Endothelial cell of umbilical vein (primary cell): ENCODE measurements at regions not wholly inside any gene's neighbourhood (a gene's known extent, or its start where the extent isn't known, plus 50 kb on each side); places are given as distances from the start of the nearest gene placed in this dataset.

Experiments used
- BruUV-seq: library from RNA; stranded (reverse); fragments of 400-500 nt; replicated peaks from 2 replicates; lab custom pipeline; 2021; lab: Mats Ljungman, UMichigan
- CTCF ChIA-PET: fragments of 300-600, 350-600 bp; sonication (Branson Sonifier 250); formaldehyde crosslinking; loops from one replicate; lab custom pipeline; 2021; ENCODE audit warnings: antibody characterized with exemption, inconsistent platforms; lab: Charles Lee
- POLR2A ChIA-PET: fragments of 300-600, 350-600 bp; sonication (Branson Sonifier 250); formaldehyde crosslinking; loops from one replicate; lab custom pipeline; 2021; ENCODE audit warnings: antibody characterized with exemption, inconsistent platforms; lab: Charles Lee
- DNase-seq: peaks from one replicate; pipeline ENCODE4 v3.0.0-alpha.2; 2011; ENCODE audit warnings: low read depth, low spot score
- FAIRE-seq: peaks from 2 replicates; lab custom pipeline; 2011; peaks lifted over from hg19 to GRCh38; lab: Jason Lieb, UNC
- H2AFZ ChIP-seq: 2 replicates; pipeline ENCODE4 v1.6.0; 2012; ENCODE audit warnings: low read depth, low read length, control low read depth, inconsistent platforms
- H3K27ac ChIP-seq: 2 replicates; pipeline ENCODE4 v1.5.1; 2011; ENCODE audit warnings: low read depth, mild to moderate bottlenecking, control low read depth, low read length, moderate library complexity; ENCODE audit not compliant: insufficient read depth
- H3K27me3 ChIP-seq, 2 experiments: 2 replicates each; pipeline versions ENCODE4 v1.6.0 to v1.6.1; 2011; ENCODE audit warnings: low read length in 2 of 2, mixed read lengths in 1 of 2; ENCODE audit not compliant: control insufficient read depth in 2 of 2, insufficient read depth in 2 of 2
- H3K36me3 ChIP-seq, 2 experiments: 2 replicates in 1 of 2; 3 replicates in 1 of 2; pipeline ENCODE4 v1.5.1; 2011; ENCODE audit warnings: low read length in 2 of 2, mild to moderate bottlenecking in 1 of 2, moderate library complexity in 1 of 2; ENCODE audit not compliant: control insufficient read depth in 2 of 2, insufficient read depth in 2 of 2; ENCODE audit errors: extremely low read depth in 1 of 2
- H3K4me1 ChIP-seq: 3 replicates; pipeline ENCODE4 v1.5.1; 2011; ENCODE audit warnings: mild to moderate bottlenecking, low read length; ENCODE audit not compliant: control insufficient read depth, insufficient read depth; ENCODE audit errors: extremely low read depth
- H3K4me2 ChIP-seq: 2 replicates; pipeline ENCODE4 v1.6.1; 2011; ENCODE audit warnings: low read length, control low read depth, mixed read lengths; ENCODE audit not compliant: insufficient read depth
- H3K4me3 ChIP-seq, 3 experiments: fragments of 200-600 bp in 1 of 3; sonication (generic), shearing (Covaris generic) in 1 of 3; replicated peaks in 1 of 3; 2 replicates each; pipeline ENCODE4 v1.5.1; 2011 to 2016; ENCODE audit warnings: control low read depth in 3 of 3, low read length in 3 of 3, mild to moderate bottlenecking in 2 of 3, inconsistent platforms in 1 of 3, low read depth in 1 of 3, moderate library complexity in 1 of 3; ENCODE audit not compliant: insufficient read depth in 1 of 3
- H3K79me2 ChIP-seq: 2 replicates; pipeline ENCODE4 v1.6.0; 2012; ENCODE audit warnings: low read length, inconsistent platforms; ENCODE audit not compliant: control insufficient read depth, insufficient read depth
- H3K9ac ChIP-seq: replicated peaks from 2 replicates; pipeline ENCODE3; 2011; ENCODE audit warnings: low read length, control low read depth; ENCODE audit not compliant: insufficient read depth; ENCODE audit errors: extremely low read depth
- H3K9me1 ChIP-seq: replicated peaks from 3 replicates; pipeline ENCODE4 v1.6.0; 2011; ENCODE audit warnings: mild to moderate bottlenecking, low read length; ENCODE audit not compliant: control insufficient read depth, insufficient read depth; ENCODE audit errors: extremely low read depth
- H3K9me3 ChIP-seq: replicated peaks from 2 replicates; pipeline ENCODE4 v1.5.1; 2012; ENCODE audit warnings: low read length, inconsistent platforms; ENCODE audit not compliant: control insufficient read depth, insufficient read depth
- H4K20me1 ChIP-seq: replicated peaks from 2 replicates; pipeline ENCODE3; 2011; ENCODE audit warnings: mild to moderate bottlenecking, low read length; ENCODE audit not compliant: control insufficient read depth, insufficient read depth; ENCODE audit errors: extremely low read depth
- CTCF ChIP-seq, 2 donors: IDR thresholded peaks; 1 replicate in 1 of 2; 2 replicates in 1 of 2; pipeline ENCODE4 v1.5.1; 2011; ENCODE audit warnings: low read length in 2 of 2, mild to moderate bottlenecking in 2 of 2, moderate library complexity in 2 of 2, control low read depth in 1 of 2, inconsistent platforms in 1 of 2, low read depth in 1 of 2; ENCODE audit not compliant: insufficient read depth in 1 of 2; ENCODE audit errors: extremely low read depth in 1 of 2
- EZH2 ChIP-seq: IDR thresholded peaks from 2 replicates; pipeline ENCODE4 v1.6.1; 2012; ENCODE audit warnings: borderline replicate concordance, low read depth, mild to moderate bottlenecking, moderate library complexity, low read length, inconsistent platforms; ENCODE audit not compliant: severe bottlenecking
- FOS ChIP-seq: IDR thresholded peaks from 2 replicates; pipeline ENCODE4 v1.6.1; 2011; ENCODE audit warnings: mild to moderate bottlenecking, low read length, moderate library complexity, borderline replicate concordance; ENCODE audit not compliant: insufficient read depth
- GATA2 ChIP-seq: IDR thresholded peaks from 2 replicates; pipeline ENCODE4 v1.7.0; 2011; ENCODE audit warnings: low read depth, mild to moderate bottlenecking, moderate library complexity, mixed read lengths, low read length; ENCODE audit not compliant: insufficient read length, insufficient read depth
- JUN ChIP-seq: IDR thresholded peaks from 2 replicates; pipeline ENCODE4 v1.6.1; 2011; ENCODE audit warnings: borderline replicate concordance, low read depth; ENCODE audit not compliant: insufficient read length, insufficient read depth
- MAX ChIP-seq: IDR thresholded peaks from 2 replicates; pipeline ENCODE4 v1.6.1; 2011; ENCODE audit not compliant: insufficient read depth, insufficient read length
- MYC ChIP-seq: IDR thresholded peaks from one replicate; pipeline ENCODE4 v1.6.1; 2011; ENCODE audit warnings: mild to moderate bottlenecking, low read depth, low read length
- POLR2A ChIP-seq: IDR thresholded peaks from 2 replicates; pipeline ENCODE4 v1.6.1; 2012; ENCODE audit warnings: low read depth, mild to moderate bottlenecking, control low read depth, low read length
- POLR2AphosphoS5 ChIP-seq: IDR thresholded peaks from 2 replicates; pipeline ENCODE4 v1.6.1; 2012; ENCODE audit warnings: low read depth, mild to moderate bottlenecking, control low read depth, low read length, moderate library complexity; ENCODE audit not compliant: insufficient read depth
- dilution Hi-C: fragments of 300-500 bp; cut with MboI; formaldehyde crosslinking; loops from one replicate; pipeline ENCODE4 v1.15.0; 2019; ENCODE audit warnings: low sequenced_read_pairs; ENCODE audit not compliant: extremely low pct_ligation_motif_present
- intact Hi-C: fragments of 100-400 bp; cut with micrococcal nuclease; formaldehyde crosslinking; loops from one replicate; pipeline ENCODE4 v1.10.0; 2022

GRCh38 chr10:44034946-44035345 lies 350.0 kb downstream of the CXCL12 start:
- DNase-seq (no peak), FAIRE-seq (no peak)
- Histone ChIP-seq H3K9me1 (no peaks in the 10 kb centered on the region), H2AFZ (no peak overlapping the region), H3K36me3 (no peaks in the 10 kb centered on the region), H4K20me1 (no peaks in the 10 kb centered on the region), H3K4me2 (no peak overlapping the region), H3K27me3 (no peaks in the 10 kb centered on the region), H3K27ac (no peak overlapping the region), H3K4me1 (no peaks in the 10 kb centered on the region), H3K9ac (no peak overlapping the region), H3K79me2 (no peaks in the 10 kb centered on the region), H3K4me3 (no peak overlapping the region), H3K9me3 (no peaks in the 10 kb centered on the region)
- no TSS peak for BruUV-seq
- CTCF ChIA-PET, result interaction anchor here (0.9 kb wide), 1 partner anchor 17 kb away, joined by 3 read pairs; no protein-coding TSS in a partner anchor
- POLR2A ChIA-PET, result no interaction called here
- no peak for TF ChIP-seq FOS
- TF ChIP-seq POLR2AphosphoS5, result no peak
- no peak for TF ChIP-seq JUN
- TF ChIP-seq EZH2, result no peak
- TF ChIP-seq GATA2, result no peak
- no peak for TF ChIP-seq POLR2A
- no peak for TF ChIP-seq MAX
- no peak for TF ChIP-seq MYC
- TF ChIP-seq CTCF (IDR thresholded peaks at IDR 0.05; ENCODE audit: extremely low read depth in 1 of 2, insufficient read depth in 1 of 2, low read depth in 1 of 2, low read length in 2 of 2), result no peak
- intact Hi-C loops, result no loop called here
- dilution Hi-C loops, result no loop called here
